Calu3 (cell line): ENCODE measurements at regions not wholly inside any gene's neighbourhood (a gene's known extent, or its start where the extent isn't known, plus 50 kb on each side); places are given as distances from the start of the nearest gene placed in this dataset.

ENCODE experiments used
- BruUV-seq: library from RNA; stranded (reverse); fragments of 400-500 nt; replicated peaks from 2 replicates; lab custom pipeline; 2021; lab: Mats Ljungman, UMichigan
- CTCF ChIA-PET: fragments of 300-600 bp; sonication (Branson Sonifier 250); formaldehyde crosslinking; loops from one replicate; lab custom pipeline; 2022; ENCODE audit warnings: antibody characterized with exemption; lab: Charles Lee
- DNase-seq: peaks from one replicate; pipeline ENCODE4 v3.0.0; 2022
- H3K27ac Mint-ChIP-seq: one replicate; pipeline ENCODE4 v1.8.0; 2022; ENCODE audit warnings: mixed read lengths; ENCODE audit not compliant: unreplicated experiment
- H3K27me3 Mint-ChIP-seq: one replicate; pipeline ENCODE4 v1.8.0; 2022; ENCODE audit warnings: mixed read lengths; ENCODE audit not compliant: unreplicated experiment
- H3K36me3 Mint-ChIP-seq: one replicate; pipeline ENCODE4 v1.8.0; 2022; ENCODE audit warnings: mild to moderate bottlenecking, moderate library complexity, mixed read lengths; ENCODE audit not compliant: insufficient read depth, unreplicated experiment
- H3K4me1 Mint-ChIP-seq: one replicate; pipeline ENCODE4 v1.8.0; 2022; ENCODE audit warnings: mild to moderate bottlenecking, low read depth, mixed read lengths; ENCODE audit not compliant: unreplicated experiment
- H3K4me3 Mint-ChIP-seq: one replicate; pipeline ENCODE4 v1.8.0; 2022; ENCODE audit warnings: mild to moderate bottlenecking, low read depth, moderate library complexity, mixed read lengths; ENCODE audit not compliant: unreplicated experiment
- H3K9me3 Mint-ChIP-seq: one replicate; pipeline ENCODE4 v1.8.0; 2022; ENCODE audit warnings: low read depth, mixed read lengths; ENCODE audit not compliant: unreplicated experiment
- CTCF ChIP-seq: fragments of 200-600 bp; IDR thresholded peaks from one replicate; pipeline ENCODE4 v1.8.0; 2022; ENCODE audit warnings: antibody characterized with exemption; ENCODE audit not compliant: unreplicated experiment
- intact Hi-C: fragments of 100-400 bp; cut with micrococcal nuclease; formaldehyde crosslinking; loops from one replicate; pipeline ENCODE4 v1.10.0; 2022; ENCODE audit not compliant: unreplicated experiment

- intact Hi-C loops = loop anchor here (2.0 kb wide), 1 partner anchor 26 kb away; no protein-coding TSS in a partner anchor
These were observed 56.0 kb upstream of the SDK1 start for GRCh38 chr7:3245077-3245476.

GRCh38 chr7:3245721-3246120 is 55.3 kb upstream of the SDK1 start:
- DNase-seq = no peak
- CTCF ChIA-PET = no interaction called here
- intact Hi-C loops = loop anchor here (2.0 kb wide), 1 partner anchor 27 kb away; no protein-coding TSS in a partner anchor
- Mint-ChIP-seq H3K27me3 (no peaks in the 10 kb centered on the region), H3K36me3 (peaks cover 4% of the 10 kb centered on the region), H3K27ac (no peak overlapping the region), H3K9me3 (peaks cover 10% of the 10 kb centered on the region), H3K4me1 (peaks cover 33% of the 10 kb centered on the region), H3K4me3 (no peak overlapping the region)
- no TSS peak for BruUV-seq
- TF ChIP-seq CTCF = no peak

More at GRCh38 chr7:3245077-3245476, 56.0 kb upstream of the SDK1 start:
- no TSS peak for BruUV-seq
- no peak overlapping the region for H3K27ac Mint-ChIP-seq
- H3K9me3 Mint-ChIP-seq = peaks cover 10% of the 10 kb centered on the region
- H3K27me3 Mint-ChIP-seq = no peaks in the 10 kb centered on the region
- no peak for TF ChIP-seq CTCF
- no peak overlapping the region for H3K4me3 Mint-ChIP-seq
- peaks cover 4% of the 10 kb centered on the region for H3K36me3 Mint-ChIP-seq
- CTCF ChIA-PET = interaction anchor here (0.5 to 1.1 kb wide), 6 partner anchors 11 to 401 kb away, joined by 3 to 4 read pairs (median 4); no protein-coding TSS in a partner anchor
- peaks cover 33% of the 10 kb centered on the region for H3K4me1 Mint-ChIP-seq
- DNase-seq = no peak

DNA sequence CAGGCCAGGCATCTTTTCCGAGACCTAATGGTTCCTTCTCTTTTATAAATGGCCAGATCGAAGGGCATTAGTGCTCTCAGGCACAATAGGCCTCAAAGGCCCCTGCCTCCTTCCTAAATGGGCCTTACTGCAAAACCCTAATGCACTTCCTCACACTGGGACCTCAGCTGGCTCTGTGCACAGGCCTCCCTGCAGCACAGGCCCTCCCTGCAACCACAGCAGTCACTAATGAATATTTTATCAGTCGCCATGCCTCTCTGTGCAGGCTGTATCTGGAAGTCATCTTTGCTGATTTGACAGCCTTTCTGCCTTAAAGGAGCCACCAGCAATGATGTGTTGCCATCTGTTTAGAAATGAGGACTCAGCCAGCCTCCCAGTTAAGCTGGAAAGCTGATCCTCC is 54.9 kb upstream of the SDK1 start:
- intact Hi-C loops = no loop called here
- Mint-ChIP-seq H3K4me1 (peaks cover 33% of the 10 kb centered on the region), H3K4me3 (no peak overlapping the region), H3K27ac (no peak overlapping the region), H3K9me3 (peaks cover 10% of the 10 kb centered on the region), H3K27me3 (no peaks in the 10 kb centered on the region), H3K36me3 (peaks cover 4% of the 10 kb centered on the region)
- CTCF ChIA-PET = no interaction called here
- no peak for TF ChIP-seq CTCF
- no TSS peak for BruUV-seq
- no peak for DNase-seq

- no peak for TF ChIP-seq CTCF
- peaks cover 33% of the 10 kb centered on the region for H3K4me1 Mint-ChIP-seq
- H3K27me3 Mint-ChIP-seq = no peaks in the 10 kb centered on the region
- CTCF ChIA-PET = no interaction called here
- peaks cover 10% of the 10 kb centered on the region for H3K9me3 Mint-ChIP-seq
- no TSS peak for BruUV-seq
- DNase-seq = no peak
- intact Hi-C loops = no loop called here
- no peak overlapping the region for H3K27ac Mint-ChIP-seq
- H3K36me3 Mint-ChIP-seq = peaks cover 4% of the 10 kb centered on the region
- no peak overlapping the region for H3K4me3 Mint-ChIP-seq
These were observed 54.4 kb upstream of the SDK1 start for GRCh38 chr7:3246651-3247050.
